ENCODE measurements at regions not wholly inside any gene's neighbourhood (a gene's known extent, or its start where the extent isn't known, plus 50 kb on each side); places are given as distances from the start of the nearest gene placed in this dataset.

GRCh38 chr13:33452873-33453517, 167.4 kb upstream of the STARD13 start:
- Histone ChIP-seq H3K27me3 (ENCODE audit: control insufficient read depth, insufficient read depth, low read length) (no peaks in the 10 kb centered on the region), H3K9me3 (ENCODE audit: control insufficient read depth, insufficient read depth, low read length) (no peaks in the 10 kb centered on the region), H3K4me3 (ENCODE audit: low read depth, low read length) (no peak overlapping the region), H3K27ac (ENCODE audit: low read depth, low read length) (no peak overlapping the region)
- no peak for TF ChIP-seq CTCF (IDR thresholded peaks at IDR 0.05; ENCODE audit: low read depth, low read length)
- no peak for DNase-seq (ENCODE audit: low read depth, low spot score)
- ChIA-PET POLR2A (no interaction called here), CTCF (no interaction called here)

GRCh38 chr13:33453936-33454335, 168.4 kb upstream of the STARD13 start:
- no peaks in the 10 kb centered on the region for H3K27me3 ChIP-seq (ENCODE audit: control insufficient read depth, insufficient read depth, low read length)
- DNase-seq (ENCODE audit: low read depth, low spot score) = no peak
- no peaks in the 10 kb centered on the region for H3K9me3 ChIP-seq (ENCODE audit: control insufficient read depth, insufficient read depth, low read length)
- ChIA-PET POLR2A (no interaction called here), CTCF (no interaction called here)
- no peak overlapping the region for H3K27ac ChIP-seq (ENCODE audit: low read depth, low read length)
- no peak for TF ChIP-seq CTCF (IDR thresholded peaks at IDR 0.05; ENCODE audit: low read depth, low read length)
- no peak overlapping the region for H3K4me3 ChIP-seq (ENCODE audit: low read depth, low read length)

GRCh38 chr13:33454844-33455705, 169.5 kb upstream of the STARD13 start:
- H3K27ac ChIP-seq (ENCODE audit: low read depth, low read length) = no peak overlapping the region
- no peak for TF ChIP-seq CTCF (IDR thresholded peaks at IDR 0.05; ENCODE audit: low read depth, low read length)
- POLR2A ChIA-PET = no interaction called here
- peaks cover 3% of the 10 kb centered on the region for H3K9me3 ChIP-seq (ENCODE audit: control insufficient read depth, insufficient read depth, low read length)
- CTCF ChIA-PET = no interaction called here
- no peaks in the 10 kb centered on the region for H3K27me3 ChIP-seq (ENCODE audit: control insufficient read depth, insufficient read depth, low read length)
- H3K4me3 ChIP-seq (ENCODE audit: low read depth, low read length) = no peak overlapping the region
- no peak for DNase-seq (ENCODE audit: low read depth, low spot score)

GRCh38 chr13:33459702-33460101, 174.1 kb upstream of the STARD13 start:
- Histone ChIP-seq H3K4me3 (ENCODE audit: low read depth, low read length) (no peak overlapping the region), H3K9me3 (ENCODE audit: control insufficient read depth, insufficient read depth, low read length) (peaks cover 6% of the 10 kb centered on the region), H3K27me3 (ENCODE audit: control insufficient read depth, insufficient read depth, low read length) (no peaks in the 10 kb centered on the region), H3K27ac (ENCODE audit: low read depth, low read length) (no peak overlapping the region)
- CTCF ChIA-PET = no interaction called here
- DNase-seq (ENCODE audit: low read depth, low spot score) = no peak
- POLR2A ChIA-PET = no interaction called here
- TF ChIP-seq CTCF (IDR thresholded peaks at IDR 0.05; ENCODE audit: low read depth, low read length) = no peak

GRCh38 chr13:33462109-33462508, 176.6 kb upstream of the STARD13 start:
- Histone ChIP-seq H3K4me3 (ENCODE audit: low read depth, low read length) (no peak overlapping the region), H3K27me3 (ENCODE audit: control insufficient read depth, insufficient read depth, low read length) (no peaks in the 10 kb centered on the region), H3K27ac (ENCODE audit: low read depth, low read length) (no peak overlapping the region), H3K9me3 (ENCODE audit: control insufficient read depth, insufficient read depth, low read length) (peaks cover 6% of the 10 kb centered on the region)
- ChIA-PET CTCF (no interaction called here), POLR2A (no interaction called here)
- DNase-seq (ENCODE audit: low read depth, low spot score) = no peak
- TF ChIP-seq CTCF (IDR thresholded peaks at IDR 0.05; ENCODE audit: low read depth, low read length) = no peak

All from AG04450 (cell line).